Pancreas (tissue), 10 donors: ENCODE measurements at regions not wholly inside any gene's neighbourhood (a gene's known extent, or its start where the extent isn't known, plus 50 kb on each side); places are given as distances from the start of the nearest gene placed in this dataset.

Experiments used
- ATAC-seq, 4 donors: fragments of 200-7000 bp; cut with Tn5 transposase; one replicate each; pipeline versions ENCODE4 v1.8.0 to v1.9.1; 2020; ENCODE audit warnings: mild to moderate bottlenecking in 4 of 4, moderate library complexity in 4 of 4
- DNase-seq, 6 donors: peaks; one replicate each; pipeline ENCODE4 v3.0.0-alpha.2; 2020
- FAIRE-seq: peaks from 2 replicates; lab custom pipeline; 2012; peaks lifted over from hg19 to GRCh38; lab: Jason Lieb, UNC
- H3K27ac ChIP-seq, 4 donors: fragments of 200-600 bp; sonication (generic); 1 replicate in 3 of 4; 2 replicates in 1 of 4; pipeline versions ENCODE4 v1.5.0 to v1.8.0; 2020
- H3K27me3 ChIP-seq, 4 donors: fragments of 200-600 bp; one replicate each; pipeline ENCODE4 v1.8.0; 2021
- H3K36me3 ChIP-seq, 3 donors: fragments of 200-600 bp; sonication (generic) in 1 of 3; one replicate each; pipeline versions ENCODE4 v1.5.0 to v1.8.0; 2020 to 2021
- H3K4me1 ChIP-seq, 3 donors: fragments of 200-600 bp; one replicate each; pipeline ENCODE4 v1.8.0; 2021
- H3K4me3 ChIP-seq, 4 donors: fragments of 200-600 bp; sonication (generic) in 2 of 4; one replicate each; pipeline versions ENCODE4 v1.5.0 to v1.8.0; 2020 to 2021
- H3K9me3 ChIP-seq, 4 donors: fragments of 200-600 bp; one replicate each; pipeline ENCODE4 v1.8.0; 2021
- WGBS, 2 donors: extraction: QIAGEN DNeasy Blood & Tissue Kit; methylation state at CpG; one replicate each; pipeline ENCODE4 v1.1.7; 2013; 5-methylcytosine and 5-hydroxymethylcytosine counted together
- intact Hi-C, 3 donors: fragments of 100-400 bp; cut with DNase I; formaldehyde crosslinking; loops; one replicate each; pipeline versions ENCODE4 v1.11.1 to v1.14.2; 2022
- TF ChIP-seq, protein P1 (sequence below), 4 donors: fragments of 200-600 bp; sonication (generic) in 3 of 4; IDR thresholded peaks; one replicate each; pipeline versions ENCODE4 v1.5.0 to v1.8.0; 2021; ENCODE audit warnings: antibody characterized with exemption in 4 of 4
- donor health status: healthy with polysubstance abuse.
- donor health status: DM: no; HTN: no; CAD: no; lungs with moderate emphysema.
- donor health status: DM: no; HTN: no; CAD: no.
- donor health status: control.
- donor health status: control.
- donor health status: Bipolar disorder and iron deficiency.
- donor health status: DM: yes; HTN: yes; CAD: no.
- donor health status: DM: no; HTN: no; CAD: no.
- donor health status: DM: no; HTN: no; CAD: no.
- donor health status: DM: yes; HTN: yes; CAD: no.

DNA sequence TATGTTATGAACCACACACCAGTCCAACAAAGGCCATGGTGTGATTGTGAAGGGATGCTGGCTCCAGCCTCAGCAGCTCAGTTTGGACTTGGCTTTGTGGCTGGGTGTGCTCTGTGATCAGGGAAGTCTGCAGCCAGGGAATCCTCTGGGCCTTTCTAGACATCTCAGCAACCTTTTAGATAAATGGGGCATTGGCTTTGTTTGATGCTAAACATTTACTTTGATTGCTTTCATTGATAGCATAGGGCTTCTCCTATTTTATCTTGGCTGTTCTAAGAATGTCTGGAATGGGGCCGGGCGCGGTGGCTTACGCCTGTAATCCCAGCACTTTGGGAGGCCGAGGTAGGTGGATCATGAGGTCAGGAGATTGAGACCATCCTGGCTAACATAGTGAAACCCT lies 104.5 kb downstream of the VAPA start:
- DNase-seq = no peak
- H3K9me3 ChIP-seq = no peaks in the 10 kb centered on the region
- H3K4me3 ChIP-seq = no peak overlapping the region
- intact Hi-C loops = no loop called here
- 92 to 95% methylated on average over 5 of the region's 5 CpGs for WGBS, 2 donors
- no peaks in the 10 kb centered on the region for H3K36me3 ChIP-seq
- no peak overlapping the region for H3K27ac ChIP-seq
- FAIRE-seq = no peak
- TF ChIP-seq, protein P1, sequence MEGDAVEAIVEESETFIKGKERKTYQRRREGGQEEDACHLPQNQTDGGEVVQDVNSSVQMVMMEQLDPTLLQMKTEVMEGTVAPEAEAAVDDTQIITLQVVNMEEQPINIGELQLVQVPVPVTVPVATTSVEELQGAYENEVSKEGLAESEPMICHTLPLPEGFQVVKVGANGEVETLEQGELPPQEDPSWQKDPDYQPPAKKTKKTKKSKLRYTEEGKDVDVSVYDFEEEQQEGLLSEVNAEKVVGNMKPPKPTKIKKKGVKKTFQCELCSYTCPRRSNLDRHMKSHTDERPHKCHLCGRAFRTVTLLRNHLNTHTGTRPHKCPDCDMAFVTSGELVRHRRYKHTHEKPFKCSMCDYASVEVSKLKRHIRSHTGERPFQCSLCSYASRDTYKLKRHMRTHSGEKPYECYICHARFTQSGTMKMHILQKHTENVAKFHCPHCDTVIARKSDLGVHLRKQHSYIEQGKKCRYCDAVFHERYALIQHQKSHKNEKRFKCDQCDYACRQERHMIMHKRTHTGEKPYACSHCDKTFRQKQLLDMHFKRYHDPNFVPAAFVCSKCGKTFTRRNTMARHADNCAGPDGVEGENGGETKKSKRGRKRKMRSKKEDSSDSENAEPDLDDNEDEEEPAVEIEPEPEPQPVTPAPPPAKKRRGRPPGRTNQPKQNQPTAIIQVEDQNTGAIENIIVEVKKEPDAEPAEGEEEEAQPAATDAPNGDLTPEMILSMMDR (IDR thresholded peaks at IDR 0.05) = no peak
- no peak for ATAC-seq
- H3K4me1 ChIP-seq = peaks cover 0 to 4% (median 0%) of the 10 kb centered on the region in 3 donors
- no peaks in the 10 kb centered on the region for H3K27me3 ChIP-seq

DNA sequence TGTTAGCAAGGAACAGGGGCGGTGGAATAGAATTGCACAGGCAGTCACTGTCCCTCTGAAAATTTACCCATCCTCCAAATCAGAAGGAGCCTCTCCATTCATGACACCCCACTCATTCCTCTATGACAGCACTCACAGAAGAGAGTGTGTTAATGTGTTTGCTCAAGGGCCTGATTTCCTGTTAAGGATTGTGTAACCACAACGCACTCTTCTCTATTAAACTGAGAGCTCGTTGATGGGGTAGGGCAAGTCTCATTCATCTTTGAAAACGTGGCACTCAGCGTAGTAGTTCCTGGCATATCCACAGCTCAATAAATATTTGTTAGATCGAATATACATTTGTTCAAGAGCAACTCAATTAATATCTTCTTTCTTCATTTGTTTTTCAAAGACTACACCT lies 106.4 kb downstream of the VAPA start:
- H3K36me3 ChIP-seq = no peaks in the 10 kb centered on the region
- FAIRE-seq (no peak), ATAC-seq (peak in 3 of 4 donors; percentile 57 to 76 (median 61)), DNase-seq (no peak)
- no peak overlapping the region for H3K4me3 ChIP-seq
- peaks cover 0 to 16% (median 12%) of the 10 kb centered on the region in 3 donors for H3K4me1 ChIP-seq
- WGBS, 2 donors = 36 to 39% methylated on average over 6 of the region's 6 CpGs
- H3K9me3 ChIP-seq = no peaks in the 10 kb centered on the region
- H3K27ac ChIP-seq = peak overlapping the region in 1 of 4 donors; percentile 8
- intact Hi-C loops = no loop called here
- no peaks in the 10 kb centered on the region for H3K27me3 ChIP-seq
- TF ChIP-seq, protein P1 (IDR thresholded peaks at IDR 0.05) = no peak

DNA sequence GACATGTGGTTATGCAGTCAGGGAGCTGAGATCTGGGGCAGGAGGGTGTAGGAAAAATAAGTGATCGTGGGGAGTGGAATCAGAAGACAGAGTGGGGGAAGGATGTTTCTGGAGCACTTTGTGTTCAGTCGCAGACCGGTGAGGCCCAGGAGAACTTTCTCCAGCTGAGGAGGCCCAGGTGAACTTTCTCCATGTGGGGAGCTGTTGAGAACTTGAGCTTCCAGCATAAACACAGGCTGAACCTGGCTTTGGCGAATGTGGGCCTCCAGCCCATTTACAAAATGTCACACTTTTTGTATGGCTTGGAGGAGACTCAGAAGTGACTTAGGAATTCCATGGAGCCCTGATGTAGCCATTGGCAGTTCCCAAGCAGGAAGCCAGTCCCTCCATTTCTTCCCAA lies 108.5 kb downstream of the VAPA start:
- ATAC-seq = no peak
- TF ChIP-seq, protein P1 (IDR thresholded peaks at IDR 0.05) = no peak
- H3K27ac ChIP-seq = no peak overlapping the region
- H3K9me3 ChIP-seq = no peaks in the 10 kb centered on the region
- DNase-seq = peak in 1 of 6 donors; percentile 2
- no peak for FAIRE-seq
- intact Hi-C loops = no loop called here
- 96 to 97% methylated on average over 4 of the region's 4 CpGs for WGBS, 2 donors
- no peaks in the 10 kb centered on the region for H3K36me3 ChIP-seq
- H3K4me3 ChIP-seq = no peak overlapping the region
- H3K4me1 ChIP-seq = peaks cover 0 to 16% (median 12%) of the 10 kb centered on the region in 3 donors
- H3K27me3 ChIP-seq = no peaks in the 10 kb centered on the region

DNA sequence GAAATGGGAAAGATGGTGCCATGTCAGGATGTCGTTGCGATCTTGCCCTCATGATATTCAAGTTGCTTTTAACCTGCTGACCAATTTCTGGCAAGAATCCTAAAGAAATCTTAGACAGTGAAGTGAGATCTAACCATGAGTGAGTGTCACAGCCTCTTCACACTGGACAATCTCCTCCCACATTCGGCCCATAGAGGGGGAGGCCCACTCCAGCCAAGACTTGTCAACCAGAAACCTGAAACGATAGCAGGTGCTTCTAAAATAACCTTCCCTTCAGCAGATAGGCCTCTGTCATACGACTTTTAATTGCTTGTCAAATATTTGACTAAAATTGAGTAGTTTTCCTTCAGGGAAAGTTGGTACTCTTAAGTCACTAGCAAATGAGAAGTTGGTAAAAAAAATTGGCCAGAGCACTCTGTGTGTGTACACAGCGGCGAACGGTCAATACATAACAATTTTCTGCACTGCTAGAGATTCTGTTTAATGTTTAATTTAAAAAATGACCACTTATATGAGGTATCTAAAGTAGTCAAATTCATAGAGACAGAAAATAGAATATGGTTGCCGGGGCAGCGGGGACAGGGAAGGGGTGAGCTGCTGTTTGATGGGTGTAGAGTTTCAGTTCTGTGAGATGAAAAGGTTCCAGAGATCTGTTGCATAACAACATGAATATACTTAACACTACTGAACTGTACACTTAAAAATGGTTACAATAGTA lies 110.2 kb downstream of the VAPA start:
- intact Hi-C loops = no loop called here
- Histone ChIP-seq H3K9me3 (no peaks in the 10 kb centered on the region), H3K36me3 (no peaks in the 10 kb centered on the region), H3K4me1 (peaks cover 0 to 16% (median 12%) of the 10 kb centered on the region in 3 donors), H3K27ac (peak overlapping the region in 1 of 4 donors; percentile 35), H3K4me3 (no peak overlapping the region), H3K27me3 (no peaks in the 10 kb centered on the region)
- WGBS, 2 donors = 31 to 34% methylated on average over 10 of the region's 10 CpGs
- FAIRE-seq (no peak), ATAC-seq (peak; percentile 66 to 78 (median 74)), DNase-seq (no peak)
- TF ChIP-seq, protein P1 (IDR thresholded peaks at IDR 0.05) = no peak
